ENCODE measurements at regions not wholly inside any gene's neighbourhood (a gene's known extent, or its start where the extent isn't known, plus 50 kb on each side); places are given as distances from the start of the nearest gene placed in this dataset.

DNA sequence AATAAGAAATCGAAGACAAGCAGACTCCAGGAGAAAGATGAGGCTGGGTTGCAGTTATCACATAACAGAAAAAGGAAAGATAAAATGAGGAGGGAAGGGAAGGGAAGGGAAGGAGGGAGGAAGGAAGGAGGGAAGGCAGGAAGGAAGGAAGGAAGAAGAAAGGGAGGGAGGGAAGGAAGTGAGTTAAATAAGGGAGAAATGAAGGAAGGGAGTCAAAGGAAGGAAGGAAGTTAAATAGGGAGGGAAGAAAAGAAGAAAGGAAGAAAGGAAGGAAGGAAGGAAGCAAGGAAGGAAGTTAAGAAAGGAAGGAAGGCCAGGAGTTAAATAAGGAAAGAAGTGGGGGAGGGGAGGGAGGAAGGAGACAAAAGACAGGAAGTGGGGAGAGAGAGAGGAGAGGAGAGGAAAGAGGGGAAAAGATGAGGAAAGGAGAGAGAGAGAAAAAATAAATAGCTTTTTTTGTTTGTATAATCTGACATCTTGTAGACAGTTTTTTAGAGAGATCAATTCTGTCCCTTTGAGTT lies 679.6 kb downstream of the HS3ST4 start:
- no peak for TF ChIP-seq CTCF (IDR thresholded peaks at IDR 0.05; ENCODE audit: borderline replicate concordance, control extremely low read depth, extremely low read depth, insufficient read depth, missing control alignments)
- in situ Hi-C loops (cut with MboI; ENCODE audit: low sequenced_read_pairs, unreplicated experiment) = no loop called here
- DNase-seq (ENCODE audit: low spot score) = no peak

DNA sequence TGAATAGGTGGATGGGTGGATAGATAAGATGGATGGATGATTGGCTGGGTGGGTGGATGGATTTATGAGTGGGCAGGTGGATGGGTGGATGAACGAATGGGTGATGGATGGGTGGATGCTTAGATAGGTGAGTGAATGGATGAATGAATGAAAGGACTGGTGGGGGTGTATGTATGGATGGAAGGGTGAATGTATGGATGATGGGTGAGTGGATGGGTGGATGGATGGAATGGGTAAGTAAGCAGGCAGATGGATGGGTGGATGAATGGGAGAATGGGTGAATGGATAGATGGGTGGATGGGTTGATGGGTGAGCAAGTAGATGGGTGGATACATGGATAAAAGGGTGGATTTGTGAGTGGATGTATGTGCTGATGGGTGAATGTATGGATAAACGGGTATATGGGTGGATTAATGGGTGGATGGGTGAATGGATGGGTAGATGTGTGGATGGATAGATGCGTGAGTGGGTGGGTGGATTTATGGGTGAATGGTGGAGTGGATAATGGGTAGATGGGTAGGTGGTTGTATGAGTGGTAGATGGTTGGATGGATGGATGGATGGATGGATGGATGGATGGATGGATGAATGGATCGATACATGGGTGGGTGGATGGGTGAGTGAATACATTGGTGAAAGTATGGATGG lies 682.6 kb downstream of the HS3ST4 start:
- no peak for TF ChIP-seq CTCF (IDR thresholded peaks at IDR 0.05; ENCODE audit: borderline replicate concordance, control extremely low read depth, extremely low read depth, insufficient read depth, missing control alignments)
- no peak for DNase-seq (ENCODE audit: low spot score)
- in situ Hi-C loops (cut with MboI; ENCODE audit: low sequenced_read_pairs, unreplicated experiment) = no loop called here

DNA sequence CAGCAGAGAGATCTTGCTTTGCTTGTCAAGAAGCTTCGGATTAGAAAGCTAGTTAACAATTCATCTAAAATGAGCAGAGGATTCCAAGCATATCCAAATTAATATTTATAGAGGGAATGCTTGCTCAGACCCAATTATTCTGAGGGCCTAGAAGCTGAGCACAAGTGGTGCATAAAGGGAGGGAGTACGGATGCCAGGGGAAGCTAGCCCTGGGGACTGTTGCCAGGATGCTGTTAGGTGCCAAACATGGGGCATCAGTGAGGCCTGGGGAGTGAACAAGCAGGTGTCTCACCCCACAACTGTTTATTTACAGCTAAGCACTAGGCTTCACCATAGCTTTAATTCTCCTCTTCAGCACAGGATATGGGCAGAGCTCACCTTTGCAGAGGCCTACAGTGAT lies 684.1 kb upstream of the C16orf82 start:
- in situ Hi-C loops (cut with MboI; ENCODE audit: low sequenced_read_pairs, unreplicated experiment) = no loop called here
- no peak for TF ChIP-seq CTCF (IDR thresholded peaks at IDR 0.05; ENCODE audit: borderline replicate concordance, control extremely low read depth, extremely low read depth, insufficient read depth, missing control alignments)
- DNase-seq (ENCODE audit: low spot score) = no peak

GRCh38 chr16:26386096-26386495 lies 680.6 kb upstream of the C16orf82 start:
- no peak for DNase-seq (ENCODE audit: low spot score)
- in situ Hi-C loops (cut with MboI; ENCODE audit: low sequenced_read_pairs, unreplicated experiment) = no loop called here
- no peak for TF ChIP-seq CTCF (IDR thresholded peaks at IDR 0.05; ENCODE audit: borderline replicate concordance, control extremely low read depth, extremely low read depth, insufficient read depth, missing control alignments)

- no peak for DNase-seq (ENCODE audit: low spot score)
- in situ Hi-C loops (cut with MboI; ENCODE audit: low sequenced_read_pairs, unreplicated experiment) = no loop called here
- TF ChIP-seq CTCF (IDR thresholded peaks at IDR 0.05; ENCODE audit: borderline replicate concordance, control extremely low read depth, extremely low read depth, insufficient read depth, missing control alignments) = no peak
These were observed 674.9 kb upstream of the C16orf82 start for GRCh38 chr16:26391833-26392232.

- in situ Hi-C loops (cut with MboI; ENCODE audit: low sequenced_read_pairs, unreplicated experiment) = no loop called here
- TF ChIP-seq CTCF (IDR thresholded peaks at IDR 0.05; ENCODE audit: borderline replicate concordance, control extremely low read depth, extremely low read depth, insufficient read depth, missing control alignments) = no peak
These were observed 672.3 kb upstream of the C16orf82 start for GRCh38 chr16:26394409-26394808.

More at GRCh38 chr16:26394409-26394808, 672.3 kb upstream of the C16orf82 start:
- no peak for DNase-seq (ENCODE audit: low spot score)

Measured in GM13976 (cell line).